Heart right ventricle (tissue), 16 donors: ENCODE measurements at regions not wholly inside any gene's neighbourhood (a gene's known extent, or its start where the extent isn't known, plus 50 kb on each side); places are given as distances from the start of the nearest gene placed in this dataset.

Experiments used
- ATAC-seq, 8 donors: fragments of 200-7000 bp; cut with Tn5 transposase; one replicate each; pipeline ENCODE4 v1.9.1; 2020; ENCODE audit warnings: mild to moderate bottlenecking in 8 of 8, moderate library complexity in 8 of 8, moderate number of reproducible peaks in 1 of 8
- DNase-seq, 2 donors: peaks; one replicate each; pipeline ENCODE4 v3.0.0-alpha.2; 2020
- H3K27ac ChIP-seq, 10 donors: fragments of 200-600 bp; sonication (generic) in 2 of 10; one replicate each; pipeline versions ENCODE4 v1.5.0 to v1.8.0; 2020 to 2022; ENCODE audit warnings: mild to moderate bottlenecking in 3 of 10
- H3K27me3 ChIP-seq, 7 donors: fragments of 200-600 bp; one replicate each; pipeline ENCODE4 v1.8.0; 2021 to 2022; ENCODE audit warnings: mild to moderate bottlenecking in 2 of 7
- H3K36me3 ChIP-seq, 9 donors: fragments of 200-600 bp; sonication (generic) in 1 of 9; one replicate each; pipeline versions ENCODE4 v1.5.0 to v1.8.0; 2020 to 2022; ENCODE audit warnings: mild to moderate bottlenecking in 2 of 9
- H3K4me1 ChIP-seq, 9 donors: fragments of 200-600 bp; sonication (generic) in 1 of 9; one replicate each; pipeline versions ENCODE4 v1.5.0 to v1.8.0; 2020 to 2022; ENCODE audit warnings: mild to moderate bottlenecking in 4 of 9
- H3K4me3 ChIP-seq, 10 donors: fragments of 200-600 bp; sonication (generic) in 2 of 10; one replicate each; pipeline versions ENCODE4 v1.5.0 to v1.8.0; 2020 to 2022; ENCODE audit warnings: mild to moderate bottlenecking in 7 of 10, moderate library complexity in 2 of 10
- H3K9me3 ChIP-seq, 11 donors: fragments of 200-600 bp in 10 of 11; sonication (generic) in 2 of 11; one replicate each; pipeline versions ENCODE4 v1.5.0 to v1.8.0; 2013 to 2022; ENCODE audit warnings: mild to moderate bottlenecking in 2 of 11, control low read depth in 1 of 11, moderate library complexity in 1 of 11
- WGBS, 2 donors: extraction: QIAGEN DNeasy Blood & Tissue Kit; methylation state at CpG; one replicate each; pipeline ENCODE4 v1.1.7; 2013; ENCODE audit warnings: inconsistent platforms in 1 of 2; 5-methylcytosine and 5-hydroxymethylcytosine counted together
- intact Hi-C, 10 donors: fragments of 100-400 bp; cut with DNase I; formaldehyde crosslinking; loops; one replicate each; pipeline versions ENCODE4 v1.11.1 to v1.14.2; 2022
- TF ChIP-seq, protein P1 (sequence below), 9 donors: fragments of 200-600 bp; sonication (generic) in 2 of 9; IDR thresholded peaks; one replicate each; pipeline versions ENCODE4 v1.5.0 to v1.8.0; 2021 to 2022; ENCODE audit warnings: antibody characterized with exemption in 9 of 9, mild to moderate bottlenecking in 5 of 9, moderate library complexity in 1 of 9
- donor health status: Arrhythmogenic right ventricular cardiomyopathy.
- donor health status: ischemic (EF 13 %, LVEDD 7.1; RV severe dilation, severe dysfunction).
- donor health status: healthy with polysubstance abuse.
- donor health status: DM: no; HTN: yes; CAD: no.
- donor health status: DM: no; HTN: no; CAD: no.
- donor health status: ischemic (EF 25% LVEDD 6.9; RV normal size, moderate dysfunction).
- donor health status: ischemic (EF 25% LVEDD 5.7; RV mildly dilated, moderate dysfunction).
- donor health status: healthy.
- donor health status: DM: yes; HTN: yes; CAD: no.
- donor health status: Ischemic cardiomyopathy.
- donor health status: ischemic (EF 35%, LVEDD 5.7; RV mildly dilated, moderate dysfunction).
- donor health status: nonischemic (EF 11% LVEDD 7.7; RV severe dilation, severe dysfunction).
- donor health status: DM: yes; HTN: yes; CAD: no.
- donor health status: PGD.
- donor health status: ischemic (EF 29% LVEDD 5.4; RV normal size, mild dysfunction).
- donor health status: nonischemic (EF 23%, LVEDD 6.1; RV moderate dilation, normal function).

- Histone ChIP-seq H3K27ac (no peak overlapping the region), H3K27me3 (peaks cover 26 to 100% (median 99%) of the 10 kb centered on the region in 7 donors), H3K4me1 (peaks cover 3 to 21% (median 16%) of the 10 kb centered on the region in 9 donors), H3K9me3 (peaks cover 0 to 5% (median 0%) of the 10 kb centered on the region in 11 donors), H3K4me3 (peak overlapping the region in 9 of 10 donors; percentile 12 to 43 (median 26)), H3K36me3 (no peaks in the 10 kb centered on the region)
- WGBS, 2 donors = 1 to 2% methylated on average over 51 of the region's 51 CpGs
- TF ChIP-seq, protein P1, sequence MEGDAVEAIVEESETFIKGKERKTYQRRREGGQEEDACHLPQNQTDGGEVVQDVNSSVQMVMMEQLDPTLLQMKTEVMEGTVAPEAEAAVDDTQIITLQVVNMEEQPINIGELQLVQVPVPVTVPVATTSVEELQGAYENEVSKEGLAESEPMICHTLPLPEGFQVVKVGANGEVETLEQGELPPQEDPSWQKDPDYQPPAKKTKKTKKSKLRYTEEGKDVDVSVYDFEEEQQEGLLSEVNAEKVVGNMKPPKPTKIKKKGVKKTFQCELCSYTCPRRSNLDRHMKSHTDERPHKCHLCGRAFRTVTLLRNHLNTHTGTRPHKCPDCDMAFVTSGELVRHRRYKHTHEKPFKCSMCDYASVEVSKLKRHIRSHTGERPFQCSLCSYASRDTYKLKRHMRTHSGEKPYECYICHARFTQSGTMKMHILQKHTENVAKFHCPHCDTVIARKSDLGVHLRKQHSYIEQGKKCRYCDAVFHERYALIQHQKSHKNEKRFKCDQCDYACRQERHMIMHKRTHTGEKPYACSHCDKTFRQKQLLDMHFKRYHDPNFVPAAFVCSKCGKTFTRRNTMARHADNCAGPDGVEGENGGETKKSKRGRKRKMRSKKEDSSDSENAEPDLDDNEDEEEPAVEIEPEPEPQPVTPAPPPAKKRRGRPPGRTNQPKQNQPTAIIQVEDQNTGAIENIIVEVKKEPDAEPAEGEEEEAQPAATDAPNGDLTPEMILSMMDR (IDR thresholded peaks at IDR 0.05) = no peak
- DNase-seq (no peak), ATAC-seq (peak in 1 of 8 donors; percentile 47)
- intact Hi-C loops = loop anchor here in 1 of 10 donors (10.0 kb wide), 1 partner anchor 62 kb away; no protein-coding TSS in a partner anchor
Observed at GRCh38 chr15:96416934-96417759, 86.6 kb downstream of the NR2F2 start.

GRCh38 chr15:96417760-96418130 is 87.2 kb downstream of the NR2F2 start:
- Histone ChIP-seq H3K9me3 (peaks cover 0 to 5% (median 0%) of the 10 kb centered on the region in 11 donors), H3K27ac (no peak overlapping the region), H3K27me3 (peaks cover 26 to 100% (median 98%) of the 10 kb centered on the region in 7 donors), H3K4me1 (peaks cover 3 to 21% (median 16%) of the 10 kb centered on the region in 9 donors), H3K36me3 (no peaks in the 10 kb centered on the region), H3K4me3 (no peak overlapping the region)
- intact Hi-C loops = loop anchor here in 1 of 10 donors (10.0 kb wide), 1 partner anchor 63 kb away; no protein-coding TSS in a partner anchor
- WGBS, 2 donors = 6 to 16% methylated on average over 14 of the region's 14 CpGs
- ATAC-seq (no peak), DNase-seq (no peak)
- TF ChIP-seq, protein P1 (IDR thresholded peaks at IDR 0.05) = no peak

- no peak overlapping the region for H3K27ac ChIP-seq
- no peak overlapping the region for H3K4me3 ChIP-seq
- DNase-seq = no peak
- H3K27me3 ChIP-seq = peaks cover 26 to 100% (median 95%) of the 10 kb centered on the region in 7 donors
- peaks cover 0 to 5% (median 0%) of the 10 kb centered on the region in 11 donors for H3K9me3 ChIP-seq
- ATAC-seq = no peak
- TF ChIP-seq, protein P1 (IDR thresholded peaks at IDR 0.05) = no peak
- WGBS, 2 donors = 23 to 34% methylated on average over 2 of the region's 2 CpGs
- intact Hi-C loops = loop anchor here in 1 of 10 donors (10.0 kb wide), 1 partner anchor 63 kb away; no protein-coding TSS in a partner anchor
- peaks cover 3 to 21% (median 16%) of the 10 kb centered on the region in 9 donors for H3K4me1 ChIP-seq
- H3K36me3 ChIP-seq = no peaks in the 10 kb centered on the region
Observed at GRCh38 chr15:96418146-96418545, 87.6 kb downstream of the NR2F2 start.

DNA sequence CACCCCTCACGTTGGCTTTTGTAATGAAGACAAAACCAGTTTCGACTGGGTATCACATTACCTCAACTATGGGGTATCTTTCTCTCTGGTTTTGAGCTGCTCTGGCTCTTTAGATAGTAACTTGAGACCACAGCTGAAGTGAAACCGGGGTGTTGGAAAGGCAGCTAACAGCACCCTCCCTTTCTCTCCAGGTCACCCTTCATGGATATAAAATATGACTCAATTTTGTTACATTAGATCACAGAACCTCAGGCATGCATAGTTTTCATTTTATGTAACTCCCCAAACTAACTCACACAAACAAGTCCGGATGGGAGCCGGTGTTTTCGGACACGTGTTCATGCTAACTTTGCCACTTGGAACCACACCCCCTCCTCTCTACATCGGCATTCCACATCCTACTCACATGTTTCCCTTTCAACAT is 90.7 kb downstream of the NR2F2 start:
- DNase-seq = no peak
- H3K27me3 ChIP-seq = peaks cover 26 to 87% (median 65%) of the 10 kb centered on the region in 7 donors
- peaks cover 3 to 16% (median 13%) of the 10 kb centered on the region in 9 donors for H3K4me1 ChIP-seq
- intact Hi-C loops = no loop called here
- H3K4me3 ChIP-seq = no peak overlapping the region
- no peak overlapping the region for H3K27ac ChIP-seq
- no peak for ATAC-seq
- 38 to 40% methylated on average over 8 of the region's 8 CpGs for WGBS, 2 donors
- peaks cover 0 to 5% (median 0%) of the 10 kb centered on the region in 11 donors for H3K9me3 ChIP-seq
- no peaks in the 10 kb centered on the region for H3K36me3 ChIP-seq
- TF ChIP-seq, protein P1 (IDR thresholded peaks at IDR 0.05) = no peak
